Thoracic aorta (tissue), 2 donors: ENCODE measurements at regions not wholly inside any gene's neighbourhood (a gene's known extent, or its start where the extent isn't known, plus 50 kb on each side); places are given as distances from the start of the nearest gene placed in this dataset.

Experiments
- ATAC-seq: fragments of 150-250 bp; one replicate; pipeline ENCODE4 v1.8.0; 2017; ENCODE audit warnings: low read depth; ENCODE audit not compliant: insufficient number of reproducible peaks, low FRiP score
- DNase-seq: peaks from one replicate; pipeline ENCODE4 v3.0.0-alpha.2; 2020; ENCODE audit warnings: low spot score
- H3K27ac ChIP-seq, 2 donors: fragments of 200-600 bp; sonication (generic); 1 replicate in 1 of 2; 2 replicates in 1 of 2; pipeline ENCODE4 v1.5.1; 2016; ENCODE audit warnings: mild to moderate bottlenecking in 2 of 2, moderate library complexity in 2 of 2
- H3K27me3 ChIP-seq: fragments of 200-600 bp; sonication (generic); replicated peaks from 2 replicates; pipeline ENCODE4 v1.6.0; 2016; ENCODE audit warnings: mild to moderate bottlenecking; ENCODE audit not compliant: insufficient read depth
- H3K36me3 ChIP-seq: fragments of 200-600 bp; sonication (generic); one replicate; pipeline ENCODE4 v1.5.1; 2016
- H3K4me1 ChIP-seq, 2 donors: fragments of 200-600 bp; sonication (generic); 1 replicate in 1 of 2; 2 replicates in 1 of 2; pipeline versions ENCODE4 v1.5.1 to v1.6.0; 2016; ENCODE audit warnings: low read depth in 2 of 2, mild to moderate bottlenecking in 1 of 2; ENCODE audit not compliant: control insufficient read depth in 1 of 2
- H3K4me3 ChIP-seq: fragments of 200-600 bp; sonication (generic); 2 replicates; pipeline ENCODE4 v1.5.1; 2016; ENCODE audit warnings: mild to moderate bottlenecking
- H3K9me3 ChIP-seq: fragments of 200-600 bp; sonication (generic); 2 replicates; pipeline ENCODE4 v1.5.1; 2016
- TF ChIP-seq, protein P1 (sequence below): fragments of 200-600 bp; sonication (generic); IDR thresholded peaks from one replicate; pipeline ENCODE4 v1.5.1; 2019; ENCODE audit warnings: antibody characterized with exemption

DNA sequence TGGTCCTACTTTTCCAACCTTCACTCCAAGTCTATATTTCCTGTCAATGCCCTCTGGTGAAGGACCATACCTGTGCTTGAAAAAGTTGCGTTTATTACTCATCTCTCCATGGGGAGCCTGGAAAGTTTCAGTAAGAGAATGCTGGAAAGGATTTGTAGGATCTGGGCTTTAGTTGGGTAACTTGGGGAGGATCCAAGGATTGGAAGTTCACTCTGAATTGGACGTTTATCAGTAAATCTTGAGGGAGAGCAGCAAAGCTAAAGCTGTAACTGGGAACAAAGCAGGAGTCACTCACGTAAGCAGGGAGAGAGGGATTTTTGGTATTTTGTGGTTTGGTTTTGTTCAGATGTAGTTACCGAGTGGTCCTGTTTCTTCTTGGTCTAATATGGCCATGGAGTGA lies 51.4 kb upstream of the NPVF start:
- Histone ChIP-seq H3K36me3 (no peaks in the 10 kb centered on the region), H3K4me1 (no peaks in the 10 kb centered on the region), H3K27ac (no peak overlapping the region), H3K27me3 (no peaks in the 10 kb centered on the region), H3K4me3 (no peak overlapping the region), H3K9me3 (no peaks in the 10 kb centered on the region)
- ATAC-seq (no peak), DNase-seq (no peak)
- TF ChIP-seq, protein P1, sequence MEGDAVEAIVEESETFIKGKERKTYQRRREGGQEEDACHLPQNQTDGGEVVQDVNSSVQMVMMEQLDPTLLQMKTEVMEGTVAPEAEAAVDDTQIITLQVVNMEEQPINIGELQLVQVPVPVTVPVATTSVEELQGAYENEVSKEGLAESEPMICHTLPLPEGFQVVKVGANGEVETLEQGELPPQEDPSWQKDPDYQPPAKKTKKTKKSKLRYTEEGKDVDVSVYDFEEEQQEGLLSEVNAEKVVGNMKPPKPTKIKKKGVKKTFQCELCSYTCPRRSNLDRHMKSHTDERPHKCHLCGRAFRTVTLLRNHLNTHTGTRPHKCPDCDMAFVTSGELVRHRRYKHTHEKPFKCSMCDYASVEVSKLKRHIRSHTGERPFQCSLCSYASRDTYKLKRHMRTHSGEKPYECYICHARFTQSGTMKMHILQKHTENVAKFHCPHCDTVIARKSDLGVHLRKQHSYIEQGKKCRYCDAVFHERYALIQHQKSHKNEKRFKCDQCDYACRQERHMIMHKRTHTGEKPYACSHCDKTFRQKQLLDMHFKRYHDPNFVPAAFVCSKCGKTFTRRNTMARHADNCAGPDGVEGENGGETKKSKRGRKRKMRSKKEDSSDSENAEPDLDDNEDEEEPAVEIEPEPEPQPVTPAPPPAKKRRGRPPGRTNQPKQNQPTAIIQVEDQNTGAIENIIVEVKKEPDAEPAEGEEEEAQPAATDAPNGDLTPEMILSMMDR = no peak

DNA sequence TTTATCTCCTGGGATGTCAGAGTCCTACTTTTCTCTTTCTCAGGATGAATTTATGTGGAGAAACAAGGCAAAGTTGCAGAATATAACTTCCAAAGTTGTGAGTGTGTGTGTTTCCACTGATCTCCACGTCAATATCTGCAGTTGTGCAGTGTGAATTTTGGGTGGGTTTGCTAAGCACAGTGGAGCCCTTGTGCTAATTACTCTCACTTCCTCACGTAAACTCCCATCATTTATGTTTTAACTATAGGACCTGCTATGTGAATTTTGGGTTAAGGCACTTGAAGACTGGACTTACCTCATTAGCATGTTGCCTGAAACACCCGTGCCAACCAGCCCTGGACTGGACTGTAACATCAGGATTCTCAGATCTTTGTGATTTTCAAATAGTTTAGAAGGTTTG lies 51.9 kb upstream of the NPVF start:
- ATAC-seq = no peak
- no peak overlapping the region for H3K27ac ChIP-seq
- no peaks in the 10 kb centered on the region for H3K9me3 ChIP-seq
- H3K36me3 ChIP-seq = no peaks in the 10 kb centered on the region
- DNase-seq = no peak
- no peaks in the 10 kb centered on the region for H3K4me1 ChIP-seq
- no peaks in the 10 kb centered on the region for H3K27me3 ChIP-seq
- TF ChIP-seq, protein P1 = no peak
- no peak overlapping the region for H3K4me3 ChIP-seq

GRCh38 chr7:25282194-25282593 lies 53.9 kb upstream of the NPVF start:
- no peak for ATAC-seq
- H3K27ac ChIP-seq = no peak overlapping the region
- H3K4me1 ChIP-seq = no peaks in the 10 kb centered on the region
- H3K4me3 ChIP-seq = no peak overlapping the region
- TF ChIP-seq, protein P1 = no peak
- no peak for DNase-seq
- no peaks in the 10 kb centered on the region for H3K27me3 ChIP-seq
- H3K36me3 ChIP-seq = no peaks in the 10 kb centered on the region
- no peaks in the 10 kb centered on the region for H3K9me3 ChIP-seq

DNA sequence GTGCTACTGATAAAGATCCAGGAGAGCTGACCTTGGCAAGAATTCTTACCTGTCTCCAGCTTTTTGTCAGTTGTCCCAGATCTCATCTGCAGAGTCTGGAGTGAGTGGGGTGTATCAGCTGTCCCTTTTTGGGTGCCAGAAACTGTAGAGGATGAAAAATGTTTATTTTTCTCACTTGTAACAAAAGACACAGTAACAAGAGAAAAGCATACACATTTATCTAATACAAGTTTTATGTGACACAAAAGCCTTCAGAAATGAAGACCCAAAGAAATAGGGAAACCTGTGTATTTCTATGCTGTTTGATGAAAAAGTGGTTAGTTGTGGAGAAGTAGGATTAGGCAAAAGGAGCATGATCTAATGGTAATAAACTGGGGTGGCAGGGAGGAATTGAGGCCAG lies 58.5 kb upstream of the NPVF start:
- TF ChIP-seq, protein P1 = no peak
- Histone ChIP-seq H3K27ac (no peak overlapping the region), H3K4me1 (peaks cover 2 to 17% of the 10 kb centered on the region in 2 donors), H3K4me3 (no peak overlapping the region), H3K27me3 (no peaks in the 10 kb centered on the region), H3K9me3 (no peaks in the 10 kb centered on the region), H3K36me3 (no peaks in the 10 kb centered on the region)
- ATAC-seq = no peak
- no peak for DNase-seq

GRCh38 chr7:25287291-25287690 lies 59.0 kb upstream of the NPVF start:
- Histone ChIP-seq H3K36me3 (no peaks in the 10 kb centered on the region), H3K4me3 (no peak overlapping the region), H3K27me3 (no peaks in the 10 kb centered on the region), H3K4me1 (peaks cover 2 to 17% of the 10 kb centered on the region in 2 donors), H3K9me3 (no peaks in the 10 kb centered on the region), H3K27ac (no peak overlapping the region)
- DNase-seq (no peak), ATAC-seq (no peak)
- TF ChIP-seq, protein P1 = no peak
